LNCAP (cell line): ENCODE measurements at regions not wholly inside any gene's neighbourhood (a gene's known extent, or its start where the extent isn't known, plus 50 kb on each side); places are given as distances from the start of the nearest gene placed in this dataset.

Source experiments
- TF ChIP-seq, protein P1 (sequence below): fragments of 450-650 bp; IDR thresholded peaks from 2 replicates; pipeline ENCODE4 v1.5.1; 2017; ENCODE audit warnings: mild to moderate bottlenecking

DNA sequence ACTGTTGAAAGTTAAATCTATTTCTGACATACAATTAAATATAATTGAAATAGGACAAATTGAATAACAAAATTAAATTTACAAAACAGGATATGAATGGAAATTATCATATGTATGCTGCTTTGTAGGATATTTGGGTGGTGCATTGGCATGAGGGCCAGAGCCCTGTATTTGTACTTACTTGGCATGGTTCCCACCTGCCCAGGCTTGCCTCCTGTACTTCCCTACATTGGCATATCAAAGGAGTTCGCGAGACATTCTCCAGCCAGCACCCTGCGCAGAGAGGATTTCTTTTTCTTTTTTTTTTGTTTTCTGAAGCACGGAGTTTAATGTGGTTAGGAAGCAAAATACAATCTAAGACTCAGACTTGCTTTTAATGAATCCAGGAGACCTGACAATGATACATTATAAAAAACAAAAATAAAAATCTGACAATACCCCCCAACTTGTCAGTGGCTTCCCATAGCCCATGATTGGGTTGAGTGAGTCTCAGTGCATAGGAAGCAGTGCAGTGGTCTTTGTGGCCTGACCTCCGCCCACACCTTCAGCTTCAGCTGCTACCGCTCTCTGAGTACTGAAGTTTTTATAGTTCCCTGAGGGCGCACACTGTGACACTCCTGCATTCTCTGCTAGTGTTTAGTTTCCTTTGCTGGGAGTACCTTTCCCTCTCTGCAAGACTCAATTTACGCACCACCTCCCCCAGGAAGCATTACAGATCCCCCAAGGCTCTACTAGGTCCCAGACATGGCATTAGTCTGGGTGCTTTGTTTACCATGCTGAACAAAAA lies 440.8 kb downstream of the UTRN start:
- TF ChIP-seq, protein P1, sequence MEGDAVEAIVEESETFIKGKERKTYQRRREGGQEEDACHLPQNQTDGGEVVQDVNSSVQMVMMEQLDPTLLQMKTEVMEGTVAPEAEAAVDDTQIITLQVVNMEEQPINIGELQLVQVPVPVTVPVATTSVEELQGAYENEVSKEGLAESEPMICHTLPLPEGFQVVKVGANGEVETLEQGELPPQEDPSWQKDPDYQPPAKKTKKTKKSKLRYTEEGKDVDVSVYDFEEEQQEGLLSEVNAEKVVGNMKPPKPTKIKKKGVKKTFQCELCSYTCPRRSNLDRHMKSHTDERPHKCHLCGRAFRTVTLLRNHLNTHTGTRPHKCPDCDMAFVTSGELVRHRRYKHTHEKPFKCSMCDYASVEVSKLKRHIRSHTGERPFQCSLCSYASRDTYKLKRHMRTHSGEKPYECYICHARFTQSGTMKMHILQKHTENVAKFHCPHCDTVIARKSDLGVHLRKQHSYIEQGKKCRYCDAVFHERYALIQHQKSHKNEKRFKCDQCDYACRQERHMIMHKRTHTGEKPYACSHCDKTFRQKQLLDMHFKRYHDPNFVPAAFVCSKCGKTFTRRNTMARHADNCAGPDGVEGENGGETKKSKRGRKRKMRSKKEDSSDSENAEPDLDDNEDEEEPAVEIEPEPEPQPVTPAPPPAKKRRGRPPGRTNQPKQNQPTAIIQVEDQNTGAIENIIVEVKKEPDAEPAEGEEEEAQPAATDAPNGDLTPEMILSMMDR, result no peak

- TF ChIP-seq, protein P1, result no peak
Observed at GRCh38 chr6:144728804-144729203, 443.7 kb downstream of the UTRN start.

- TF ChIP-seq, protein P1, result no peak
Observed at GRCh38 chr6:144729502-144729901, 444.4 kb downstream of the UTRN start.

DNA sequence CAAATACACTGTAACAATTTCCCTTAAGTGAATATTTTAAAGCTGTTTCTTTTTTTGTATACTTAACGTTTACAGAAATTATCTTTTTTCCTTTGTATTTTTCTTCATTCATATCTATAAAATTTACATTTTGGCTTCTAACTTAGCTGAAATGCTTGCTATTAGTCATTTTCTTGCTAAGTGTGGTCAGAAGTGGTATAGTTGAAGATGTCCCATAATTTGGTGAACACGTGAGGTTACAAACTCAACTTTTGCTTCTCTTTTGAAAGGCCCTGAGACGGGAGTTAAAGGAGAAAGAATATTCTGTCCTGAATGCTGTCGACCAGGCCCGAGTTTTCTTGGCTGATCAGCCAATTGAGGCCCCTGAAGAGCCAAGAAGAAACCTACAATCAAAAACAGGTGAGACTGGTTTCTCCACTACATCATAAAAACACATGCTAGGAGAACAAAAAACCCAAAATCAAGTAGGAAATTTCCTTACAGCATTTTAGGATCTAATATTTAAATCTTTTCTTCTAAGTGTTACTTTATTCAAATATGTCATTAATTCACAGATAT lies 445.0 kb downstream of the UTRN start:
- TF ChIP-seq, protein P1, result no peak

DNA sequence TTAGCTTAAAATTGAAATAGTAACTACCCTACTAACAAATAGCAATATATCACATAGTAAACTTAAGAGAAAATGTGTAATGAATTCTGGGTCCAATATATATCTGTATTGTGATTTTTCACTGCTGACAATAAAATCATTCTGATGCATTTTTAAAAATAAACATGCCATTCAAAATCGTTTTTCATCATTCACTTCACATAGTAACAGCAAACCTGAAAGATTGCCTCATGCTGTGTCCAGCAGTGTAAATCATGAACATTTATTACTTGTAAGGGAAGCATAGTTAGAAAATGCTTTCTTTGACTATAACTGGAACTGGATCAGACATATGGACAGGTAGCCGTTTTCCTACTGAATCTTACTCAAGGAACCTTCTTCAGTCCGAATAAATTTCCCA lies 446.1 kb downstream of the UTRN start:
- TF ChIP-seq, protein P1, result no peak

DNA sequence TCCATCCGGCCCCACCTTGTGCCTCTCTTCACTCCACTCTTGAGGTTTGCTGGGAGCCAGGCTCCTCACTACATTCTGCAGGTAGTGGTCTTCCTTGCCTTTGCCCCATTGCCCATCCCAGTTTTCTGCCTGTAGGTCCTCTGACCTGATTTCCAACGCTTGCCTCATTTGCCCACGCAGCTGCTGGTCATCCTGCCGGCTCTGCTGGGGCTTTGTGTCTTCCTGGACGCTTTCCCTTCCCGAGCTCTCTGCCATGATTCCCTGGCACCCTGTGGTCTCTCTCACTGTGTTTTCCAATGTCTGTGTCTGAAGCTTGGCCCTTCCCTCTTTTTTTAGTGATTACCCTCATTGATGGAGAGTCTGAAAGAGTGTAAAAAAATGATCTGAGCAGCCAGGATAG lies 451.6 kb downstream of the UTRN start:
- TF ChIP-seq, protein P1, result no peak

- TF ChIP-seq, protein P1, result no peak
Observed at GRCh38 chr6:144737998-144738397, 452.9 kb downstream of the UTRN start.
